ENCODE measurements at regions not wholly inside any gene's neighbourhood (a gene's known extent, or its start where the extent isn't known, plus 50 kb on each side); places are given as distances from the start of the nearest gene placed in this dataset.

GRCh38 chr17:71111460-71111859 is 942.1 kb downstream of the KCNJ2 start:
- H3K27ac ChIP-seq (ENCODE audit: low read length): no peak overlapping the region
- no peak for TF ChIP-seq POLR2AphosphoS5 (IDR thresholded peaks at IDR 0.05; ENCODE audit: low read depth, low read length)
- TF ChIP-seq REST (IDR thresholded peaks at IDR 0.05; ENCODE audit: insufficient read depth in 1 of 2, low read depth in 2 of 2, low read length in 1 of 2): no peak
- TF ChIP-seq TCF7L2 (IDR thresholded peaks at IDR 0.05; ENCODE audit: low read depth, low read length): no peak
- no peak for TF ChIP-seq CTCF (IDR thresholded peaks at IDR 0.05)
- TF ChIP-seq SIN3A (IDR thresholded peaks at IDR 0.05; ENCODE audit: borderline replicate concordance, insufficient read depth, low read depth, low read length): no peak
- H3K27me3 ChIP-seq (ENCODE audit: control insufficient read depth, insufficient read depth, low read length): no peaks in the 10 kb centered on the region; the same call in 1 of the 2 replicates
- H3K36me3 ChIP-seq (ENCODE audit: control insufficient read depth, insufficient read depth, low read length): no peaks in the 10 kb centered on the region
- DNase-seq (ENCODE audit: low read depth, low spot score) (no peak), ATAC-seq (no peak)
- ChIA-PET POLR2A (no interaction called here), CTCF (interaction anchor here (0.7 kb wide), 1 partner anchor 904 kb away, joined by 5 read pairs; no protein-coding TSS in a partner anchor)
- BruUV-seq (replicated peaks): no TSS peak
- no peaks in the 10 kb centered on the region for H3K9me3 ChIP-seq (ENCODE audit: control insufficient read depth, insufficient read depth, low read depth, low read length)
- H3K4me3 ChIP-seq (ENCODE audit: low read depth in 2 of 2, low read length in 2 of 2): no peak overlapping the region
- intact Hi-C loops (cut with micrococcal nuclease; ENCODE audit: unreplicated experiment) (loop anchor here (10.0 kb wide), 1 partner anchor 353 kb away; no protein-coding TSS in a partner anchor), in situ Hi-C loops (cut with HindIII; ENCODE audit: low pct_unique_long_range_greater_than_20kb, low sequenced_read_pairs) (no loop called here)
- H3K4me1 ChIP-seq (ENCODE audit: control insufficient read depth, insufficient read depth, low read length): no peaks in the 10 kb centered on the region

GRCh38 chr17:71111934-71112333 is 942.6 kb downstream of the KCNJ2 start:
- Histone ChIP-seq H3K4me1 (ENCODE audit: control insufficient read depth, insufficient read depth, low read length) (no peaks in the 10 kb centered on the region), H3K9me3 (ENCODE audit: control insufficient read depth, insufficient read depth, low read depth, low read length) (no peaks in the 10 kb centered on the region), H3K36me3 (ENCODE audit: control insufficient read depth, insufficient read depth, low read length) (no peaks in the 10 kb centered on the region), H3K27ac (ENCODE audit: low read length) (no peak overlapping the region), H3K4me3 (ENCODE audit: low read depth in 2 of 2, low read length in 2 of 2) (no peak overlapping the region), H3K27me3 (ENCODE audit: control insufficient read depth, insufficient read depth, low read length) (no peaks in the 10 kb centered on the region; the same call in 1 of the 2 replicates)
- ATAC-seq (no peak), DNase-seq (ENCODE audit: low read depth, low spot score) (no peak)
- no TSS peak for BruUV-seq (replicated peaks)
- TF ChIP-seq SIN3A (IDR thresholded peaks at IDR 0.05; ENCODE audit: borderline replicate concordance, insufficient read depth, low read depth, low read length): no peak
- no peak for TF ChIP-seq REST (IDR thresholded peaks at IDR 0.05; ENCODE audit: insufficient read depth in 1 of 2, low read depth in 2 of 2, low read length in 1 of 2)
- TF ChIP-seq POLR2AphosphoS5 (IDR thresholded peaks at IDR 0.05; ENCODE audit: low read depth, low read length): no peak
- TF ChIP-seq TCF7L2 (IDR thresholded peaks at IDR 0.05; ENCODE audit: low read depth, low read length): no peak
- no peak for TF ChIP-seq CTCF (IDR thresholded peaks at IDR 0.05)
- in situ Hi-C loops (cut with HindIII; ENCODE audit: low pct_unique_long_range_greater_than_20kb, low sequenced_read_pairs): no loop called here
- POLR2A ChIA-PET: no interaction called here
- intact Hi-C loops (cut with micrococcal nuclease; ENCODE audit: unreplicated experiment): loop anchor here (10.0 kb wide), 1 partner anchor 353 kb away; no protein-coding TSS in a partner anchor
- CTCF ChIA-PET: interaction anchor here (0.7 kb wide), 1 partner anchor 241 kb away, joined by 3 read pairs; no protein-coding TSS in a partner anchor

Data from Panc1 (cell line).